Esophagus squamous epithelium (tissue), 5 donors: ENCODE measurements at regions not wholly inside any gene's neighbourhood (a gene's known extent, or its start where the extent isn't known, plus 50 kb on each side); places are given as distances from the start of the nearest gene placed in this dataset.
"Not testable (repeated sequence)": the region's sequence is repeated elsewhere in the genome, so short reads cannot be mapped to it uniquely, and the experiment has no call there.

Experiments
- DNase-seq: peaks from one replicate; lab custom pipeline; 2025; lab: John Stamatoyannopoulos, UW
- H3K27ac ChIP-seq, 4 donors: fragments of 200-600 bp; sonication (generic); one replicate each; pipeline ENCODE4 v1.5.1; 2016 to 2019; ENCODE audit warnings: mild to moderate bottlenecking in 1 of 4
- H3K27me3 ChIP-seq, 4 donors: fragments of 200-600 bp; sonication (generic); 1 replicate in 3 of 4; 2 replicates in 1 of 4; pipeline versions ENCODE4 v1.5.1 to v1.6.0; 2017 to 2021; ENCODE audit warnings: antibody characterized with exemption in 1 of 4
- H3K36me3 ChIP-seq, 3 donors: fragments of 200-600 bp; sonication (generic); one replicate each; pipeline ENCODE4 v1.5.1; 2016 to 2019
- H3K4me1 ChIP-seq, 3 donors: fragments of 200-600 bp; sonication (generic); one replicate each; pipeline ENCODE4 v1.5.1; 2017 to 2019
- H3K4me3 ChIP-seq, 4 donors: fragments of 200-600 bp; sonication (generic); 1 replicate in 3 of 4; 2 replicates in 1 of 4; pipeline ENCODE4 v1.5.1; 2016 to 2019; ENCODE audit warnings: mild to moderate bottlenecking in 2 of 4, moderate library complexity in 1 of 4
- H3K9me3 ChIP-seq, 3 donors: fragments of 200-600 bp; sonication (generic); one replicate each; pipeline ENCODE4 v1.5.1; 2016 to 2019
- POLR2A ChIP-seq, 4 donors: fragments of 450-650 bp; IDR thresholded peaks; one replicate each; pipeline ENCODE4 v1.6.1; 2017; ENCODE audit warnings: antibody characterized with exemption in 4 of 4, mild to moderate bottlenecking in 4 of 4, moderate library complexity in 3 of 4
- WGBS, 2 donors: methylation state at CpG; one replicate each; pipeline ENCODE4 v1.1.5; 2018; 5-methylcytosine and 5-hydroxymethylcytosine counted together
- intact Hi-C: fragments of 100-400 bp; cut with DNase I; formaldehyde crosslinking; loops from one replicate; pipeline ENCODE4 v1.15.0; 2022
- TF ChIP-seq, protein P1 (sequence below), 6 experiments: fragments of 450-650 bp in 4 of 6; fragments of 200-600 bp in 2 of 6; sonication (generic) in 2 of 6; IDR thresholded peaks; one replicate each; pipeline ENCODE4 v1.5.1; 2016 to 2019; ENCODE audit warnings: antibody characterized with exemption in 6 of 6, mild to moderate bottlenecking in 4 of 6, moderate library complexity in 4 of 6
- donor health status: DM: yes; HTN: yes; CAD: no.

DNA sequence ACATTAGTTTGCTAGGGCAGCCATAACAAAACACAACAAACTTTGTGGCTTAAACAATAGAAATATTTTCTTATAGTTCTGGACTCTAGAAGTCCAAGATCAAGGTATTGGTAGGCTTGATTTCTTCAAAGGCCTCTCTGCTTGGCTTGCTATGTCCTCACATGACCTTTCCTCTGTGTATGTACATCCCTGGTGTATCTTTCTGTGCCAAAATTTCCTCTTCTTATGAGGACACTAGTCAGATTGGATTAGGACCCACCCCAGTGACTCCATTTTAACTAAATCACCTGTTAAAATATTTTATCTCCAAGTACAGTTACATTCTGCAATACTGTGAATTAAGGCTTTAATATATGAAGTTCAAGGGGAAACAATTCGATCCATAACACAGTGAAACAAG lies 168.9 kb upstream of the CCNH start:
- TF ChIP-seq, protein P1, sequence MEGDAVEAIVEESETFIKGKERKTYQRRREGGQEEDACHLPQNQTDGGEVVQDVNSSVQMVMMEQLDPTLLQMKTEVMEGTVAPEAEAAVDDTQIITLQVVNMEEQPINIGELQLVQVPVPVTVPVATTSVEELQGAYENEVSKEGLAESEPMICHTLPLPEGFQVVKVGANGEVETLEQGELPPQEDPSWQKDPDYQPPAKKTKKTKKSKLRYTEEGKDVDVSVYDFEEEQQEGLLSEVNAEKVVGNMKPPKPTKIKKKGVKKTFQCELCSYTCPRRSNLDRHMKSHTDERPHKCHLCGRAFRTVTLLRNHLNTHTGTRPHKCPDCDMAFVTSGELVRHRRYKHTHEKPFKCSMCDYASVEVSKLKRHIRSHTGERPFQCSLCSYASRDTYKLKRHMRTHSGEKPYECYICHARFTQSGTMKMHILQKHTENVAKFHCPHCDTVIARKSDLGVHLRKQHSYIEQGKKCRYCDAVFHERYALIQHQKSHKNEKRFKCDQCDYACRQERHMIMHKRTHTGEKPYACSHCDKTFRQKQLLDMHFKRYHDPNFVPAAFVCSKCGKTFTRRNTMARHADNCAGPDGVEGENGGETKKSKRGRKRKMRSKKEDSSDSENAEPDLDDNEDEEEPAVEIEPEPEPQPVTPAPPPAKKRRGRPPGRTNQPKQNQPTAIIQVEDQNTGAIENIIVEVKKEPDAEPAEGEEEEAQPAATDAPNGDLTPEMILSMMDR (IDR thresholded peaks at IDR 0.05): no peak
- TF ChIP-seq POLR2A (IDR thresholded peaks at IDR 0.05): no peak

DNA sequence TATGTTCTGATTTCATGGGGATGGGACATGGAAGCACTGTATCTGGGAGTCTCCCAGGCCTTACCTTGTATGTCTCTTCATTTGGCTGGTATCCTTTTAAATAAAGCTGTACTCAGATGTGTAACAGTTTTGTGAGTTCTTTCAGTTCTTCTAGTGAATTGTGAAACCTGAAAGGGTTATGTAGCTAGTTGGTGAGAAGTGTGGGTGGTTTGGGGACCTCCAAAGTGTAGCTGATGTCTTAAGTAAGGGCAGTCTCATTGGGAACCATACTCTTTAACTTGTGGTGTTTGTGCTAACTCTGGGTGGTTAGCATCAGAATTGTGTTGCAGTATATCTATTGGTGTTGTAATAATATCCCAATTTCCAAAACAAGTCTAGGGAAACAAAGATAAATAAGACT lies 166.9 kb upstream of the CCNH start:
- no peak overlapping the region for H3K27ac ChIP-seq
- intact Hi-C loops: no loop called here
- peaks cover 0 to 6% (median 0%) of the 10 kb centered on the region in 3 donors for H3K9me3 ChIP-seq
- no peak overlapping the region for H3K4me3 ChIP-seq
- no peak for TF ChIP-seq POLR2A (IDR thresholded peaks at IDR 0.05)
- TF ChIP-seq, protein P1 (IDR thresholded peaks at IDR 0.05): no peak
- H3K27me3 ChIP-seq: no peaks in the 10 kb centered on the region
- no peak for DNase-seq
- H3K4me1 ChIP-seq: no peaks in the 10 kb centered on the region
- H3K36me3 ChIP-seq: no peaks in the 10 kb centered on the region

More for the DNA sequence above, 168.9 kb upstream of the CCNH start:
- no peak overlapping the region for H3K27ac ChIP-seq
- no peaks in the 10 kb centered on the region for H3K36me3 ChIP-seq
- WGBS, 2 donors: 74 to 86% methylated on average over 1 of the region's 1 CpG
- H3K4me3 ChIP-seq: no peak overlapping the region
- peaks cover 0 to 6% (median 0%) of the 10 kb centered on the region in 3 donors for H3K9me3 ChIP-seq
- DNase-seq: no peak
- H3K4me1 ChIP-seq: no peaks in the 10 kb centered on the region
- intact Hi-C loops: no loop called here
- no peaks in the 10 kb centered on the region for H3K27me3 ChIP-seq

GRCh38 chr5:87576867-87577266 lies 164.1 kb upstream of the CCNH start:
- no peaks in the 10 kb centered on the region for H3K4me1 ChIP-seq
- intact Hi-C loops: no loop called here
- WGBS, 2 donors: 82 to 86% methylated on average over 3 of the region's 3 CpGs

DNA sequence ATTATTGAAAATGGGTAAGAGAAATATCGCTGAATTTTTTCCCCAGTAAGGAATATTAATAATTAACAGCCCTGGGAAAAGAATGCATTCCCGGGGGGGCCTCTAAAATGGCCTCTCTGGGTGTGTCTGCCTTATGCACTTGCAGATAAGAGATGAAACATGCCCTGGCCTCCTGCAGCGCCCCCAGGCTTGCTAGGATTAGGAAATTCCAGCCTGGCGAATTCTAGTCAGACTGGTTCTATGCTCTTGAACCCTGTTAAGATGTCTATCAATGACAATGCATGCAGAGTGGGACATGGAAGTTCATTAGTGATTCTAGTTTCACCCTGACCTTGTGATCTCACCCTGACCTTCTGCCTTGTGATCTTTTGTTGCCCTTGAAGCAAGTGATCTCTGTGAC lies 163.6 kb upstream of the CCNH start:
- H3K27ac ChIP-seq, DNase-seq, H3K27me3 ChIP-seq, H3K9me3 ChIP-seq, H3K4me1 ChIP-seq, H3K4me3 ChIP-seq, intact Hi-C loops, H3K36me3 ChIP-seq: not testable (repeated sequence)
- 47 to 54% methylated on average over 4 of the region's 4 CpGs for WGBS, 2 donors

More at GRCh38 chr5:87576867-87577266, 164.1 kb upstream of the CCNH start:
- H3K36me3 ChIP-seq: no peaks in the 10 kb centered on the region
- no peak overlapping the region for H3K4me3 ChIP-seq
- no peak for TF ChIP-seq POLR2A (IDR thresholded peaks at IDR 0.05)
- TF ChIP-seq, protein P1 (IDR thresholded peaks at IDR 0.05): no peak
- H3K9me3 ChIP-seq: no peaks in the 10 kb centered on the region
- no peak for DNase-seq
- no peaks in the 10 kb centered on the region for H3K27me3 ChIP-seq
- H3K27ac ChIP-seq: no peak overlapping the region

GRCh38 chr5:87574106-87574505 lies 161.4 kb upstream of the CCNH start:
- Histone ChIP-seq H3K9me3 (no peaks in the 10 kb centered on the region), H3K27ac (no peak overlapping the region), H3K36me3 (no peaks in the 10 kb centered on the region), H3K4me3 (no peak overlapping the region), H3K27me3 (no peaks in the 10 kb centered on the region), H3K4me1 (no peaks in the 10 kb centered on the region)
- TF ChIP-seq, protein P1 (IDR thresholded peaks at IDR 0.05): no peak
- TF ChIP-seq POLR2A (IDR thresholded peaks at IDR 0.05): no peak
- 80 to 82% methylated on average over 1 of the region's 1 CpG for WGBS, 2 donors
- DNase-seq: no peak
- intact Hi-C loops: no loop called here

- H3K36me3 ChIP-seq: no peaks in the 10 kb centered on the region
- H3K27ac ChIP-seq: no peak overlapping the region
- H3K9me3 ChIP-seq: no peaks in the 10 kb centered on the region
- H3K4me3 ChIP-seq: no peak overlapping the region
- TF ChIP-seq POLR2A (IDR thresholded peaks at IDR 0.05): no peak
- TF ChIP-seq, protein P1 (IDR thresholded peaks at IDR 0.05): no peak
- DNase-seq: no peak
- intact Hi-C loops: no loop called here
- H3K4me1 ChIP-seq: no peaks in the 10 kb centered on the region
- H3K27me3 ChIP-seq: no peaks in the 10 kb centered on the region
- 92 to 93% methylated on average over 8 of the region's 8 CpGs for WGBS, 2 donors
Observed at GRCh38 chr5:87572611-87573010, 159.9 kb upstream of the CCNH start.
